ENCODE measurements at regions not wholly inside any gene's neighbourhood (a gene's known extent, or its start where the extent isn't known, plus 50 kb on each side); places are given as distances from the start of the nearest gene placed in this dataset.
"Not testable (repeated sequence)": the region's sequence is repeated elsewhere in the genome, so short reads cannot be mapped to it uniquely, and the experiment has no call there.

DNA sequence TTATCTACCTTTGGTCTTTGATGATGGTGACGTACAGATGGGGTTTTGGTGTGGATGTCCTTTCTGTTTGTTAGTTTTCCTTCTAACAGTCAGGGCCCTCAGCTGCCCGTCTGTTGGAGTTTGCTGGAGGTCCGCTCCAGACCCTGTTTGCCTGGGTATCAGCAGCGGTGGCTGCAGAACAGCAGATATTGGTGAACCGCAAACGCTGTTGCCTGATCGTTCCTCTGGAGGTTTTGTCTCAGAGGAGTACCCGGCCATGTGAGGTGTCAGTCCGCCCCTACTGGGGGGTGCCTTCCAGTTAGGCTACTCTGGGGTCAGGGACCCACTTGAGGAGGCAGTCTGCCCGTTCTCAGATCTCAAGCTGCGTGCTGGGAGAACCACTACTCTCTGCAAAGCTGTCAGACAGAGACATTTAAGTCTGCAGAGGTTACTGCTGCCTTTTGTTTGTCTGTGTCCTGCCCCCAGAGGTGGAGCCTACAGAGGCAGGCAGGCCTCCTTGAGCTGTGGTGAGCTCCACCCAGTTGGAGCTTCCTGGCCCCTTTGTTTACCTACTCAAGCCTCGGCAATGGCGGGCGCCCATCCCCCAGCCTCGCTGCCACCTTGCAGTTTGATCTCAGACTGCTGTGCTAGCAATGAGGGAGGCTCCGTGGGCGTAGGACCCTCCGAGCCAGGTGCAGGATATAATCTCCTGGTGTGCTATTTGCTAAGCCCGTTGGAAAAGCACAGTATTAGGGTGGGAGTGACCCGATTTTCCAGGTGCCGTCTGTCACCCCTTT is 68.5 kb upstream of the ECI2 start:
- DNase-seq (ENCODE audit: low read depth in 2 of 2): not testable (repeated sequence)

DNA sequence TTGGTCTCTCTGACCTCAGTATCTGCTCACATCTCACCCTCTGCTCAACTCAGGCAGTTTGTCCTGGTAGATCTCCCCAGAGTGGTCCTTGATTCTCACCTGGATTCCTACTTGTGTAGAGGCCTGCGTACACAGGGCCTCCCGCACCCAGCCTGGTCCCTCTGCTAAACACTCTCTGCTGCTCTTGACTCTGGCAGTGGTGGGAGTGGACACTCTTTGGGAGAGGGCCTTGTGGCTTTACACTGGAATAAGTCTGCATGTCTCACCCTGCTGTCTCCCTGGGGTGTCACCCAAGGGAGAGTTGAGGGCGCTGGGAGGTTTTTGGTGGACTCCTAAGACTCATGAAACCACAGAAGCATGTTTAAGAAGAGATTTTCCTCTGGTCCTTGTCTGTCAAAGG is 57.3 kb upstream of the ECI2 start:
- no peak for DNase-seq (ENCODE audit: low read depth in 2 of 2)

DNA sequence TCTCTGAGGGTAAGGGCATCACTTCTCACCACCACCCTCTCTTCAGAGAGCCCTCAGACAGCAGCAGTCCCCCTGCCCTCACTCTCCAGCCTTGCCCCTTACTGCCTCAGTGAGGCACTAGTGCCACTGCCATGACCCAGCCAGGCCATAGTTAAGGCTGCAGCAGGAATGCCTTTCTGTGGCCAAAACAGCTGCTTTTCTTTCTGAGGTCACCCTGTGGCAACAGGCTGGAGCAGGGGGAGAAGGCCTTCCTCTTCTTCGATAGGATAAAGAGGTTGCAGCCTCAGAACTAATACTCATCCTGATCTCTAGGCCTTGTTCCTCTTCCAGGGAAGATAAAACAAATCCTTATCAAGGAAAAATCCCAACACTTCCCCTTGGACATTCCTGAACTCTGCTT is 56.8 kb upstream of the ECI2 start:
- no peak for DNase-seq (ENCODE audit: low read depth in 2 of 2)

DNA sequence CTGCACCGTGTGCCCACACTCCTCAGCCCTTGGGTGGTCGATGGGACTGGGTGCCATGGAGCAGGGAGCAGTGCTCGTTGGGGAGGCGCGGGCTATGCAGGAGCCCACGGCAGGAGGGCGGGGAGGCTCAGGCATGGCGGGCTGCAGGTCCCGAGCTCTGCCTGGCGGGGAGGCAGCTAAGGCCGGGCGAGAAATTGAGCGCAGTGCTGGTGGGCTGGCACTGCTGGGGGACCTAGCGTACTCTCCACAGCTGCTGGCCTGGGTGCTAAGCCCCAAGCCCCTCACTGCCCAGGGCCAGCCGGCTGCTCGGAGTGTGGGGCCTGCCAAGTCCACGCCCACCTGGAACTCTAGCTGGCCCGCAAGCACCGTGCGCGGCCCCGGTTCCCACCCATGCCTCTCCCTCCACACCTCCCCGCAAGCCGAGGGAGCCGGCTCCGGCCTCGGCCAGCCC is 55.9 kb upstream of the ECI2 start:
- no peak for DNase-seq (ENCODE audit: low read depth in 2 of 2)

DNA sequence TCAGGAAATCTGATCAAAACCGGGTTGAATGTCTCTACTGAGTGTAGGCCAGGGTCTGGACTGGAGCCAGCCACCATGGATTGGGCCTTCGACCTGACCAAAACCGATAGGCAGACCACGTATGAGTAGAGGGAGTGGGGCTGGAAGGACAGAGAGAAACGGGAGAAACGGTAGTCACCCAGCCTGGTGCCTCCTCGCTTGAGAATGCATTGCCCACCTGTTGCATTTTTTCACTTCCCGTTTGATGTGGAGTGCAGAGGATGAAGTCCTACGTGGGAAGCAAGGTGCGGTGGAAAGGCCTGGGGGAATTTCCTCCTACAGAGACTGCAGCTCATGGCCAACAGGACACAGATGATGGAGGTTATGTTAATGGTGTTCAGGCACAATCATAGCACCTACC is 53.9 kb upstream of the ECI2 start:
- DNase-seq (ENCODE audit: low read depth in 2 of 2): no peak

DNA sequence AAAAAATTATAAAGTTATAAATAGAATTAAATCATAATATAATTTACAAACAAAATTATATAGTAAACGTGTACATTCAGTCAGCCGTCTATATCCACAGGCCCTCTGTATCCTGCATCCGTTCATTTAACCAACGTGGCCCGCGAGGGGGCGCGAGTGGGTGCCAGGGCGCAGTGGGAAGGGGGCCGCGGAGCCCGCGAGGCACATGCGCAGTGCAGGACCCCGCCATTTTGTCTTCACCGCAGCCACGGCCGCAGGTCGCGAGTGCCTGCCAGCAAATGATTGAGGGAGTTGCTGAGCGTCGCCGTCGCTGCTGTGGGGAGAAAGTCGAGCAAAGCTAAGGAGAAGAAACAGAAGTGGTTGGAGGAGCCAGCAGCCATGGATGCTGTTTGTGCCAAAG is 53.4 kb upstream of the ECI2 start:
- DNase-seq (ENCODE audit: low read depth in 2 of 2): no peak

DNA sequence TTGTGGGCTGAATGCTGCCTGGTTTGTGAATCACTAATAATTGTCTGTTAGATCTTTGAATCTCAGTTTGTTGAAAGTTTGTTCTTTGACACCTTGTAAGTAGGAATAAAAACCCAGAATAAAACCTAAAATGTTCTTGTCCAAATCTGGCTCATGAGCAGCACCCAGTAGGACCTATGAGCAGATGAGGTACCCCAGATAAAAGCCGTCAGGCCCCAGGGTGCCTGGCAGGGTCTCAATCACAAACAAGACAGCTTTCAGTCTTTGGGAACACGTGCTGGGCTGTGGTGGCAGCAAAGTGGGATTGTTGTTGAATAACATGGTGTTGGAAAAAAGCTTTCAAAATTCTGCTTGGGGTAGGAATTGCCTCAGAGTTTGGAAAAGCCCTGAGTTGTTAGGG is 52.1 kb upstream of the ECI2 start:
- DNase-seq (ENCODE audit: low read depth in 2 of 2): no peak

DNA sequence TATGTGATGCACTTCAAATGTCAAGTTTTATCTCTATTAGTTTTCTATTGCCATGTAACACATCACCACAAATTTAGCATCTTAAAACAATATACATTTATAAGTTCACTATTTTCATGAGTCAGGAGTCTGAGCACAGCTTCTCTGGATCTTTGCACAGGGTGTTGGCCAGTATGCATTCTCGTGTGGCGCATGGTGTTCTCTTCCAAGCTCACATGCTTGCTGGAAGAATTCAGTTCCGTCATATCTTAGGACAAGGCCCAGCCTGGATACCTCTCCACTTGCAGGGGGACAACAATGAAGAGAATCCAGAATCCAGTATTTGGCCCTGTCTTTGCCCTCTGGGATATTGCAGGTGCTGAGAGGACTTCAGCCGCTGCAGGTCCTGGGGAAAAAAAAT is 51.0 kb upstream of the ECI2 start:
- no peak for DNase-seq (ENCODE audit: low read depth in 2 of 2)

DNA sequence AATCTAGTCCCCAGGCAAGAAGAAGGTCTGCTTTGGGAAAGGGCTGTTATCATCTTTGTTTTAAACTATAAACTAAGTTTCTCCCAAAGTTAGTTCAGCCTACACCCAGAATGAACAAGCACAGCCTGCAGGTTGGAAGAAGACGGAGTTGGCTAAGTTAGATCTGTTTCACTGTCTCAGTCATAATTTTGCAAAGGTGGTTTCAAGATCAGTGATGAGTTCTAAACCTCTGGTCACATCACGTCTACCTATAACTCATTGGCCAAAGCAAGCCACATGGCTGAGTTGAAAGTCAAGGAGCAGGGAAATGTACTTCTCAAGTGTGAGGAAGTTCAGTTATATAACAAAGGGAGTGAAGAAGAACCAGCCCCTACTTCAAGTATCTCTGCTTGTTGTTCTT is 50.5 kb upstream of the ECI2 start:
- DNase-seq (ENCODE audit: low read depth in 2 of 2): no peak

DNA sequence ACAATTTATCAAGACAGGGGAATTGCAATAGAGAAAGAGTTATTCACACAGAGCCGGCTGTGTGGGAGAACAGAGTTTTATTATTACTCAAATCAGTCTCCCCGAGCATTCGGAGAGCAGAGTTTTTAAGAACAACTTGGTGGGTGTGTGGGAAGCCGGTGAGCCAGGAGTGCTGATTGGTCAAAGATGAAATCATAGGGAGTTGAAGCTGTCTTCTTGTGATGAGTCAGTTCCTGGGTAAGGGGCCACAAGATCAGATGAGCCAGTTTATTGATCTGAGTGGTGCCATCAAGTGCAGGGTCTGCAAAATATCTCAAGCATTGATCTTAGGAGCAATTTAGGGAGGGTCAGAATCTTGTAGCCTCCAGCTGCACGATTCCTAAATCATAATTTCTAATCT is 50.0 kb upstream of the ECI2 start:
- DNase-seq (ENCODE audit: low read depth in 2 of 2): no peak
